ENCODE measurements at regions not wholly inside any gene's neighbourhood (a gene's known extent, or its start where the extent isn't known, plus 50 kb on each side); places are given as distances from the start of the nearest gene placed in this dataset.

GRCh38 chr1:67983867-67984266 lies 66.6 kb downstream of the DIRAS3 start (continued):
- TF ChIP-seq RELA (IDR thresholded peaks at IDR 0.05; ENCODE audit: borderline replicate concordance, partially characterized antibody) (no peak), ETV6 (conservative IDR thresholded peaks at IDR 0.05 in 1 of 2, IDR thresholded peaks at IDR 0.05 in 1 of 2; ENCODE audit: borderline replicate concordance in 1 of 2, low read depth in 1 of 2) (no peak), ATF7 (IDR thresholded peaks at IDR 0.05; ENCODE audit: low read depth) (no peak), SREBF2 (IDR thresholded peaks at IDR 0.05; ENCODE audit: low read length) (no peak), CBX5 (IDR thresholded peaks at IDR 0.05; ENCODE audit: low read depth) (no peak)

- Histone ChIP-seq H3K36me3 (ENCODE audit: control insufficient read depth in 2 of 2, insufficient read depth in 2 of 2, low read length in 1 of 2) (no peaks in the 10 kb centered on the region), H2AFZ (ENCODE audit: control insufficient read depth, low read depth, low read length) (no peak overlapping the region), H3K9ac (ENCODE audit: control insufficient read depth, insufficient read depth, low read length) (no peak overlapping the region), H3K27me3 (replicated peaks in 1 of 2; ENCODE audit: control insufficient read depth in 2 of 2, insufficient read depth in 2 of 2, low read length in 1 of 2) (no peaks in the 10 kb centered on the region; a peak in 1 of 4 replicates), H3K4me1 (ENCODE audit: control insufficient read depth, insufficient read depth, low read length) (no peaks in the 10 kb centered on the region), H3K9me3 (replicated peaks; ENCODE audit: control insufficient read depth, insufficient read depth, low read length) (no peaks in the 10 kb centered on the region), H3K79me2 (ENCODE audit: control insufficient read depth, insufficient read depth, low read length) (no peaks in the 10 kb centered on the region), H3K27ac (ENCODE audit: control insufficient read depth, insufficient read depth) (no peak overlapping the region), H3K4me3 (no peak overlapping the region), H3K4me2 (ENCODE audit: control insufficient read depth, insufficient read depth) (no peak overlapping the region), H4K20me1 (ENCODE audit: control insufficient read depth, insufficient read depth) (no peaks in the 10 kb centered on the region)
- DNase-seq (ENCODE audit: low read depth, low spot score) (no peak), ATAC-seq (no peak), FAIRE-seq (no peak)
- RAD21 ChIA-PET (ENCODE audit: unreplicated experiment), result interaction anchor here (0.5 kb wide), 1 partner anchor 214 kb away, joined by 3 read pairs; no protein-coding TSS in a partner anchor
- BruUV-seq (replicated peaks), result no TSS peak
- CTCF ChIA-PET, result no interaction called here
- intact Hi-C loops (cut with micrococcal nuclease; ENCODE audit: unreplicated experiment), result no loop called here
- TF ChIP-seq PAX5 (IDR thresholded peaks at IDR 0.05; ENCODE audit: borderline replicate concordance, low read depth, low read length) (no peak), BCLAF1 (IDR thresholded peaks at IDR 0.05) (no peak), NR2C2 (IDR thresholded peaks at IDR 0.05; ENCODE audit: borderline replicate concordance, control insufficient read depth, insufficient read length, low read depth) (no peak), RAD51 (IDR thresholded peaks at IDR 0.05) (no peak), SMAD5 (IDR thresholded peaks at IDR 0.05; ENCODE audit: low read depth) (no peak)
- TF ChIP-seq, protein P1, sequence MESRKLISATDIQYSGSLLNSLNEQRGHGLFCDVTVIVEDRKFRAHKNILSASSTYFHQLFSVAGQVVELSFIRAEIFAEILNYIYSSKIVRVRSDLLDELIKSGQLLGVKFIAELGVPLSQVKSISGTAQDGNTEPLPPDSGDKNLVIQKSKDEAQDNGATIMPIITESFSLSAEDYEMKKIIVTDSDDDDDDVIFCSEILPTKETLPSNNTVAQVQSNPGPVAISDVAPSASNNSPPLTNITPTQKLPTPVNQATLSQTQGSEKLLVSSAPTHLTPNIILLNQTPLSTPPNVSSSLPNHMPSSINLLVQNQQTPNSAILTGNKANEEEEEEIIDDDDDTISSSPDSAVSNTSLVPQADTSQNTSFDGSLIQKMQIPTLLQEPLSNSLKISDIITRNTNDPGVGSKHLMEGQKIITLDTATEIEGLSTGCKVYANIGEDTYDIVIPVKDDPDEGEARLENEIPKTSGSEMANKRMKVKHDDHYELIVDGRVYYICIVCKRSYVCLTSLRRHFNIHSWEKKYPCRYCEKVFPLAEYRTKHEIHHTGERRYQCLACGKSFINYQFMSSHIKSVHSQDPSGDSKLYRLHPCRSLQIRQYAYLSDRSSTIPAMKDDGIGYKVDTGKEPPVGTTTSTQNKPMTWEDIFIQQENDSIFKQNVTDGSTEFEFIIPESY (IDR thresholded peaks at IDR 0.05), result no peak
- in situ Hi-C loops (cut with MboI), result no loop called here
- WGBS (ENCODE audit: insufficient coverage, insufficient replicate concordance, low lambda C conversion rate, missing lambda C conversion rate), result 0% methylated on average over 1 of the region's 1 CpG
- POLR2A ChIA-PET, result no interaction called here
- SMC1A ChIA-PET (ENCODE audit: uncharacterized antibody, unreplicated experiment), result interaction anchor here (0.6 kb wide), 1 partner anchor 410 kb away, joined by 3 read pairs; no protein-coding TSS in a partner anchor
These were observed 70.4 kb downstream of the DIRAS3 start for GRCh38 chr1:67980028-67980427.
